ENCODE measurements at regions not wholly inside any gene's neighbourhood (a gene's known extent, or its start where the extent isn't known, plus 50 kb on each side); places are given as distances from the start of the nearest gene placed in this dataset.

DNA sequence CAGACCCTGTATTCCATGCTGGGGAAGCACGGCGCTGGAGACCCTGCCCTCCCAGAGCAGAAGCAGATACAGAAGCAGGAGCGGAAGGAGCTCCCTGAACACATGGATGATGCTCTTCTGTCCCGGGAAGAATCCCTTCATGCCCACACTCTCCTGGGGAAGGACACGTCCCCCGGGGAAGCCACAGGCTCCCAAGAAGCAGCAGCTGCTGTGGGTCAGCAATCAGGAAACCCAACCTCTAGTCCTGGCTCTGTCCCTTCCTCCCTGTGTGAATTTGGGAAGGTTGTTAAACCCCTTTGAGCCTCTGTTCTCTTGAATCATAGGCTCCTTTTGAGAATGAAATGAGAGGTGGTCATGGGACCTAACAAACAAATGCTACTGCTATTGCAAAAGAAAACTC, 176.2 kb upstream of the TPM1 start:
- no peaks in the 10 kb centered on the region for H3K79me2 ChIP-seq (ENCODE audit: insufficient read depth, low read length)
- H3K4me1 Mint-ChIP-seq (ENCODE audit: low read depth, unreplicated experiment) = no peaks in the 10 kb centered on the region
- H3K4me3 ChIP-seq (ENCODE audit: insufficient read depth, low read depth, low read length) = no peak overlapping the region
- H3K27ac ChIP-seq (ENCODE audit: low read depth, low read length) = no peak overlapping the region
- FAIRE-seq (no peak), DNase-seq (ENCODE audit: low read depth) (no peak)
- no peaks in the 10 kb centered on the region for H3K4me1 ChIP-seq (ENCODE audit: insufficient read depth, low read length)
- H3K4me2 ChIP-seq (ENCODE audit: low read length) = no peak overlapping the region
- no peak overlapping the region for H2AFZ ChIP-seq (ENCODE audit: low read depth, low read length)
- no peak overlapping the region for H3K27ac Mint-ChIP-seq (ENCODE audit: unreplicated experiment)
- H3K9ac ChIP-seq (ENCODE audit: low read length) = no peak overlapping the region
- H3K27me3 ChIP-seq (ENCODE audit: insufficient read depth, low read length) = no peaks in the 10 kb centered on the region
- no peaks in the 10 kb centered on the region for H4K20me1 ChIP-seq (ENCODE audit: insufficient read depth, low read length)
- H3K4me3 Mint-ChIP-seq (ENCODE audit: unreplicated experiment) = no peak overlapping the region
- no peaks in the 10 kb centered on the region for H3K9me3 ChIP-seq (ENCODE audit: insufficient read depth, low read depth, low read length)
- peaks cover 2% of the 10 kb centered on the region for H3K36me3 Mint-ChIP-seq (ENCODE audit: low read depth, unreplicated experiment)
- H3K36me3 ChIP-seq (ENCODE audit: insufficient read depth, low read length) = no peaks in the 10 kb centered on the region
- peaks cover 12% of the 10 kb centered on the region for H3K9me3 Mint-ChIP-seq (ENCODE audit: unreplicated experiment)
- no peak for TF ChIP-seq EZH2 (IDR thresholded peaks at IDR 0.05; ENCODE audit: insufficient read depth, low read length)
- TF ChIP-seq, protein P1, sequence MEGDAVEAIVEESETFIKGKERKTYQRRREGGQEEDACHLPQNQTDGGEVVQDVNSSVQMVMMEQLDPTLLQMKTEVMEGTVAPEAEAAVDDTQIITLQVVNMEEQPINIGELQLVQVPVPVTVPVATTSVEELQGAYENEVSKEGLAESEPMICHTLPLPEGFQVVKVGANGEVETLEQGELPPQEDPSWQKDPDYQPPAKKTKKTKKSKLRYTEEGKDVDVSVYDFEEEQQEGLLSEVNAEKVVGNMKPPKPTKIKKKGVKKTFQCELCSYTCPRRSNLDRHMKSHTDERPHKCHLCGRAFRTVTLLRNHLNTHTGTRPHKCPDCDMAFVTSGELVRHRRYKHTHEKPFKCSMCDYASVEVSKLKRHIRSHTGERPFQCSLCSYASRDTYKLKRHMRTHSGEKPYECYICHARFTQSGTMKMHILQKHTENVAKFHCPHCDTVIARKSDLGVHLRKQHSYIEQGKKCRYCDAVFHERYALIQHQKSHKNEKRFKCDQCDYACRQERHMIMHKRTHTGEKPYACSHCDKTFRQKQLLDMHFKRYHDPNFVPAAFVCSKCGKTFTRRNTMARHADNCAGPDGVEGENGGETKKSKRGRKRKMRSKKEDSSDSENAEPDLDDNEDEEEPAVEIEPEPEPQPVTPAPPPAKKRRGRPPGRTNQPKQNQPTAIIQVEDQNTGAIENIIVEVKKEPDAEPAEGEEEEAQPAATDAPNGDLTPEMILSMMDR (IDR thresholded peaks at IDR 0.05; ENCODE audit: insufficient read depth, low read depth, low read length) = no peak
- H3K27me3 Mint-ChIP-seq (ENCODE audit: low read depth, unreplicated experiment) = no peaks in the 10 kb centered on the region

DNA sequence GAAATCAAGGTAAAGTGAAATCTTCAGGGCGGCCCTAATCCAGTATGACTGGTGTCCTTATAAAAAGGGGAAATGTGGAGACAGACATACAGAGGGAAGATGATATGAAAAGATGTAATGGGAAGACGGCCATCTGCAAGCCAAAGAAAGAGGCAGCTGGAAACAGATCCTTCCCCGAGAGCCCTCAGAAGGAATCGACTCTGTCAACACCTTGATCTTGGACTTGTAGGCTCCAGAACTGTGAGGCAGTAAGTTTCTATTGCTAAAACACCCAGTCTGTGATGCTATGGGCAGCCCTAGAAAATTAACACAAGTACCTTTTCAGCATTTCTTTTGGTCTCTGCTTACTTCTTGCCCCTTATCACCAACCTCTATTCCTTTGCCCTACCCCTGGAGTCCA, 174.7 kb upstream of the TPM1 start:
- no peak for DNase-seq (ENCODE audit: low read depth)
- no peaks in the 10 kb centered on the region for H3K4me1 ChIP-seq (ENCODE audit: insufficient read depth, low read length)
- TF ChIP-seq, protein P1 (IDR thresholded peaks at IDR 0.05; ENCODE audit: insufficient read depth, low read depth, low read length) = no peak
- TF ChIP-seq EZH2 (IDR thresholded peaks at IDR 0.05; ENCODE audit: insufficient read depth, low read length) = no peak
- Mint-ChIP-seq H3K27ac (ENCODE audit: unreplicated experiment) (no peak overlapping the region), H3K27me3 (ENCODE audit: low read depth, unreplicated experiment) (no peaks in the 10 kb centered on the region), H3K36me3 (ENCODE audit: low read depth, unreplicated experiment) (peaks cover 2% of the 10 kb centered on the region), H3K4me1 (ENCODE audit: low read depth, unreplicated experiment) (no peaks in the 10 kb centered on the region), H3K4me3 (ENCODE audit: unreplicated experiment) (no peak overlapping the region), H3K9me3 (ENCODE audit: unreplicated experiment) (peaks cover 8% of the 10 kb centered on the region)
- no peak overlapping the region for H3K4me2 ChIP-seq (ENCODE audit: low read length)
- no peaks in the 10 kb centered on the region for H4K20me1 ChIP-seq (ENCODE audit: insufficient read depth, low read length)
- no peak overlapping the region for H3K9ac ChIP-seq (ENCODE audit: low read length)
- no peaks in the 10 kb centered on the region for H3K9me3 ChIP-seq (ENCODE audit: insufficient read depth, low read depth, low read length)
- no peaks in the 10 kb centered on the region for H3K79me2 ChIP-seq (ENCODE audit: insufficient read depth, low read length)
- no peaks in the 10 kb centered on the region for H3K36me3 ChIP-seq (ENCODE audit: insufficient read depth, low read length)
- no peaks in the 10 kb centered on the region for H3K27me3 ChIP-seq (ENCODE audit: insufficient read depth, low read length)
- FAIRE-seq = no peak
- H2AFZ ChIP-seq (ENCODE audit: low read depth, low read length) = no peak overlapping the region
- H3K4me3 ChIP-seq (ENCODE audit: insufficient read depth, low read depth, low read length) = no peak overlapping the region
- no peak overlapping the region for H3K27ac ChIP-seq (ENCODE audit: low read depth, low read length)

DNA sequence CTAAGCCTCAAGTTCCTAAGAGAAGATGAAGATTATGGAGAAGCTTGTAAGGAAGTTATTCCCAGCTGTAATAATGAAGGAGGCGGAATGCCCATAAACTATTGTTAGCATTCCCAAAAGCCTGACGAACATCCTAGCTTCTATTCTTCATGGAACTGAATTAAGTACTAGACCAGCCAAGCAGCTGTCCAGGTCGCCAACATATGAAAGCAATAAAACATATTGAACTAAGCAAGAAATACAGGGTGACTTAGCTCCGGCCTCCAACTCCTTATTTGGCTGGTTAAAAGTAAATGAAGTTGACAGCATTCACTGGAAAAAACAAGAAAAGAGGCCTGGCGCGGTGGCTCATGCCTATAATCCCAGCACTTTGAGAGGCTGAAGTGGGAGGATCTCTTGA, 174.0 kb upstream of the TPM1 start:
- Histone ChIP-seq H3K9ac (ENCODE audit: low read length) (no peak overlapping the region), H2AFZ (ENCODE audit: low read depth, low read length) (no peak overlapping the region), H3K9me3 (ENCODE audit: insufficient read depth, low read depth, low read length) (no peaks in the 10 kb centered on the region), H3K79me2 (ENCODE audit: insufficient read depth, low read length) (no peaks in the 10 kb centered on the region), H3K27me3 (ENCODE audit: insufficient read depth, low read length) (no peaks in the 10 kb centered on the region), H3K4me3 (ENCODE audit: insufficient read depth, low read depth, low read length) (no peak overlapping the region), H3K36me3 (ENCODE audit: insufficient read depth, low read length) (no peaks in the 10 kb centered on the region), H4K20me1 (ENCODE audit: insufficient read depth, low read length) (no peaks in the 10 kb centered on the region), H3K4me2 (ENCODE audit: low read length) (no peak overlapping the region), H3K4me1 (ENCODE audit: insufficient read depth, low read length) (peaks cover 4% of the 10 kb centered on the region), H3K27ac (ENCODE audit: low read depth, low read length) (no peak overlapping the region)
- TF ChIP-seq, protein P1 (IDR thresholded peaks at IDR 0.05; ENCODE audit: insufficient read depth, low read depth, low read length) = no peak
- no peak for TF ChIP-seq EZH2 (IDR thresholded peaks at IDR 0.05; ENCODE audit: insufficient read depth, low read length)
- H3K27ac Mint-ChIP-seq (ENCODE audit: unreplicated experiment) = no peak overlapping the region
- no peak for DNase-seq (ENCODE audit: low read depth)
- H3K27me3 Mint-ChIP-seq (ENCODE audit: low read depth, unreplicated experiment) = no peaks in the 10 kb centered on the region
- H3K36me3 Mint-ChIP-seq (ENCODE audit: low read depth, unreplicated experiment) = peaks cover 2% of the 10 kb centered on the region
- no peak for FAIRE-seq
- H3K9me3 Mint-ChIP-seq (ENCODE audit: unreplicated experiment) = peaks cover 8% of the 10 kb centered on the region
- H3K4me3 Mint-ChIP-seq (ENCODE audit: unreplicated experiment) = no peak overlapping the region
- H3K4me1 Mint-ChIP-seq (ENCODE audit: low read depth, unreplicated experiment) = peaks cover 4% of the 10 kb centered on the region
